Stomach (tissue), 8 donors: ENCODE measurements at regions not wholly inside any gene's neighbourhood (a gene's known extent, or its start where the extent isn't known, plus 50 kb on each side); places are given as distances from the start of the nearest gene placed in this dataset.
A peak's percentile ranks its signal among the peaks of the same experiment; 100 is the strongest.

Experiments used
- DNase-seq, 2 donors: peaks; one replicate each; pipeline versions ENCODE4 v3.0.0 to v3.0.0-alpha.2; 2013 to 2019
- H3K27ac ChIP-seq, 5 donors: fragments of 200-600 bp in 4 of 5; sonication (generic) in 4 of 5; one replicate each; pipeline ENCODE4 v1.5.1; 2013 to 2019; ENCODE audit warnings: mild to moderate bottlenecking in 1 of 5, moderate library complexity in 1 of 5
- H3K27me3 ChIP-seq, 3 donors: fragments of 200-600 bp; sonication (generic); one replicate each; pipeline ENCODE4 v1.5.1; 2017 to 2019; ENCODE audit warnings: mixed run types in 1 of 3
- H3K36me3 ChIP-seq, 4 donors: fragments of 200-600 bp; sonication (generic); 1 replicate in 3 of 4; 2 replicates in 1 of 4; pipeline ENCODE4 v1.5.1; 2016 to 2019
- H3K4me1 ChIP-seq, 4 donors: fragments of 200-600 bp; sonication (generic); one replicate each; pipeline ENCODE4 v1.5.1; 2016 to 2019
- H3K4me3 ChIP-seq, 4 donors: fragments of 200-600 bp; sonication (generic) in 3 of 4; one replicate each; pipeline ENCODE4 v1.5.1; 2016 to 2019; ENCODE audit warnings: mild to moderate bottlenecking in 1 of 4
- H3K9me3 ChIP-seq, 4 donors: fragments of 200-600 bp; sonication (generic); one replicate each; pipeline ENCODE4 v1.5.1; 2016 to 2019
- CTCF ChIP-seq, 7 experiments: fragments of 450-650 bp in 4 of 7; fragments of 200-600 bp in 3 of 7; sonication (generic) in 3 of 7; IDR thresholded peaks; one replicate each; pipeline ENCODE4 v1.5.1; 2016 to 2019; ENCODE audit warnings: antibody characterized with exemption in 7 of 7, control low read depth in 2 of 7, mild to moderate bottlenecking in 1 of 7
- EP300 ChIP-seq: sonication (generic); formaldehyde crosslinking; IDR thresholded peaks from one replicate; pipeline ENCODE4 v1.6.1; 2017; ENCODE audit warnings: antibody characterized with exemption
- POLR2A ChIP-seq, 4 donors: fragments of 450-650 bp; IDR thresholded peaks; one replicate each; pipeline ENCODE4 v1.6.1; 2016; ENCODE audit warnings: antibody characterized with exemption in 4 of 4, control low read depth in 2 of 4, mild to moderate bottlenecking in 1 of 4, moderate library complexity in 1 of 4
- POLR2AphosphoS5 ChIP-seq, 3 donors: sonication (generic); formaldehyde crosslinking; IDR thresholded peaks; one replicate each; pipeline ENCODE4 v1.6.1; 2016; ENCODE audit warnings: antibody characterized with exemption in 3 of 3
- WGBS, 5 donors: extraction: QIAGEN DNeasy Blood & Tissue Kit in 3 of 5; methylation state at CpG; one replicate each; pipeline versions ENCODE4 v1.1.5 to v1.1.7; 2013 to 2018; 5-methylcytosine and 5-hydroxymethylcytosine counted together
- intact Hi-C: fragments of 100-400 bp; cut with DNase I; formaldehyde crosslinking; loops from one replicate; pipeline ENCODE4 v1.15.1; 2023; ENCODE audit warnings: low total_unique reads
- donor health status: healthy with polysubstance abuse.
- donor health status: Bipolar disorder and iron deficiency.
- donor health status: healthy.

GRCh38 chr3:36206956-36207580, 173.2 kb upstream of the STAC start:
- WGBS, 5 donors = 29 to 36% (median 32%) methylated on average over 4 of the region's 4 CpGs
- intact Hi-C loops = no loop called here
- Histone ChIP-seq H3K27me3 (no peaks in the 10 kb centered on the region), H3K4me1 (no peaks in the 10 kb centered on the region), H3K9me3 (no peaks in the 10 kb centered on the region), H3K27ac (no peak overlapping the region), H3K4me3 (no peak overlapping the region), H3K36me3 (no peaks in the 10 kb centered on the region)
- DNase-seq = no peak
- TF ChIP-seq EP300 (no peak), POLR2A (IDR thresholded peaks at IDR 0.05) (no peak), CTCF (IDR thresholded peaks at IDR 0.05) (no peak), POLR2AphosphoS5 (IDR thresholded peaks at IDR 0.05) (no peak)

GRCh38 chr3:36210840-36211651, 169.3 kb upstream of the STAC start:
- TF ChIP-seq CTCF (IDR thresholded peaks at IDR 0.05) (no peak), POLR2AphosphoS5 (IDR thresholded peaks at IDR 0.05) (no peak)
- H3K4me3 ChIP-seq = no peak overlapping the region
- no peak for DNase-seq
- no peaks in the 10 kb centered on the region for H3K9me3 ChIP-seq
- no peak overlapping the region for H3K27ac ChIP-seq
- 67 to 76% (median 71%) methylated on average over 3 of the region's 3 CpGs for WGBS, 5 donors
- intact Hi-C loops = no loop called here
- H3K36me3 ChIP-seq = no peaks in the 10 kb centered on the region
- no peaks in the 10 kb centered on the region for H3K27me3 ChIP-seq
- no peaks in the 10 kb centered on the region for H3K4me1 ChIP-seq

GRCh38 chr3:36211652-36211999, 168.7 kb upstream of the STAC start:
- Histone ChIP-seq H3K27me3 (no peaks in the 10 kb centered on the region), H3K4me1 (no peaks in the 10 kb centered on the region), H3K27ac (no peak overlapping the region), H3K4me3 (no peak overlapping the region), H3K9me3 (no peaks in the 10 kb centered on the region), H3K36me3 (no peaks in the 10 kb centered on the region)
- intact Hi-C loops = no loop called here
- no peak for DNase-seq
- no peak for TF ChIP-seq POLR2A (IDR thresholded peaks at IDR 0.05)
- no peak for TF ChIP-seq EP300
- TF ChIP-seq POLR2AphosphoS5 (IDR thresholded peaks at IDR 0.05) = no peak
- no peak for TF ChIP-seq CTCF (IDR thresholded peaks at IDR 0.05)

GRCh38 chr3:36212251-36212650, 168.1 kb upstream of the STAC start:
- no peaks in the 10 kb centered on the region for H3K36me3 ChIP-seq
- H3K4me3 ChIP-seq = no peak overlapping the region
- H3K9me3 ChIP-seq = no peaks in the 10 kb centered on the region
- TF ChIP-seq POLR2A (IDR thresholded peaks at IDR 0.05) (no peak), CTCF (IDR thresholded peaks at IDR 0.05) (no peak), POLR2AphosphoS5 (IDR thresholded peaks at IDR 0.05) (no peak), EP300 (no peak)
- H3K27ac ChIP-seq = no peak overlapping the region
- intact Hi-C loops = no loop called here
- H3K27me3 ChIP-seq = no peaks in the 10 kb centered on the region
- DNase-seq = peak in 1 of 2 donors; percentile 5
- 60 to 69% (median 67%) methylated on average over 2 of the region's 2 CpGs for whole genome bisulfite sequencing, 5 donors
- no peaks in the 10 kb centered on the region for H3K4me1 ChIP-seq
